Activated effector memory CD4-positive, alpha-beta T cell treated with Interleukin-2 at 50 U/mL for 16 hours (primary cell): ENCODE measurements at regions not wholly inside any gene's neighbourhood (a gene's known extent, or its start where the extent isn't known, plus 50 kb on each side); places are given as distances from the start of the nearest gene placed in this dataset.
"Not testable (repeated sequence)": the region's sequence is repeated elsewhere in the genome, so short reads cannot be mapped to it uniquely, and the experiment has no call there.

ENCODE experiments used
- DNase-seq: peaks from one replicate; pipeline ENCODE4 v3.0.0-alpha.2; 2020

DNA sequence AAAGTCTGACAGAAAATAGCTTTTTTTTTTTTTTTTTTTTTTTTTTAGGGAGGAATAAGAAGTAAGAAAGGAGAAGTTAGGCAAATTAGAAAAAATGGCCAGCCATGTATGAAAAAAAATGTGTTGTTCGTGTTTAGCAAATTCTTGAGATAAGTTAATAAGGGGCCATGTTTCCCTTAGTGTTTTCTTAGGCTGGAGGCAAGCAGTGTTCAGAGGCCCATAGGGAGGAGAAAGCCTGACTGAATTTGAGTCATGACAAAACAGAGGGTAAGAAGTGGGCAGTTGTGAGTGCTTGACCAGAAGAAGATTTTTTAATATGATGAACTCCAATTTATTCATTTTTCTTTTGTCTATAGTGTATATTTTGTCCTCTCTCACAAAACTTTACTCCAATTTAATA, 766.4 kb downstream of the FAM181B start:
- no peak for DNase-seq

DNA sequence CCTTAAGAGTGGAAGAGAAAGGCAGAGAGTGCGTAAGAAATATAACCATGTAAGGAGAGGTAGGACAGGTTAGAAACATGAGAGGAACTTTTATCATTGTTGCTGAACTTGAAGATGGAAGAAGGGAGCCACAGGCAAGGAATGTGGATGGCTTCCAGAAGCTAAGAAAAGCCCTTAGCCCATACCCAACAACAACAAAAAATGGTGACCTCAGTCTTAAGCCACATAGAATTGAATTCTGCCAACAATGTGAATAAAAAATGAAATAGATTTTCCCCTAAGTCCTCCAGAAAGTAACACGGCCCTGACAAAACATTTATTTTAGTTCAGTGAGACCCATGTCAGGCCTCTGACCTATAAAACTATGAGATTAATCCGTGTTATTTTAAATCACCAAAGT, 767.3 kb downstream of the FAM181B start:
- no peak for DNase-seq

DNA sequence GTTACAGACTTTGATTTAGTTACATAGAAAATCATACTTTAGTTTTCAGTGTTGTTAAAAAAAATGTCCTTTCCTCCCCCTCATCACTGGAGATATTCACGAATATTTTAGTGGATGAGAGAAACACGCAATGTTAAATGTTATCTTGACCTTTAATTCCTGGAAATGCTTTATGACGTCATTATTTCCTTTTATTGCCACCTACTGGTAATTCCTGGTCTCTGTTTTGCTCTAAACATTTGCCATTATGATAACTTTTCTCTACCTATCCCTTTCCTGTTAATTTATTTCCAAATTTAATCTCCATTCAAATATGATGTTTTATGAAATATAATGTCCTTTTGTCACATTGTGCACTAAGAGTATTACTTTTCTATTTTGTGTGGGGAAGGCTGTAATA, 770.6 kb downstream of the FAM181B start:
- no peak for DNase-seq

DNA sequence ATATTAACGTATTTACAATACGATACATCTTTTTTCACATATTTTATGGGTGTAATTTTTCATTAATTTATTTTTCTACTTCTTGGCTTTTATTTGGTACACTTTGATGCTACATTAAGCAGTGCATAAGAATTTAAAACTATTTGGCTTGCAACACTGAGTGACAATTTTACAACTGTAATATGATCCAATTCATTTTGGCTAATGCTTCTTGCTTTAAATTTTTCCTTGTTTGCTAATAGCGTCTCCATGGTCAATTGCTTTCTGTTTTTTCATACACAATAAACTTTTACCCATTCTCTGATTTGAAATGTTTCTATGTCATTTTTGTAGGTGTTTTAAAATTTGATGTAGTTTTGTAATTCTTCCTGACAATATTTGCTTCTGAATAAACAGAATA, 773.2 kb downstream of the FAM181B start:
- DNase-seq, result no peak

DNA sequence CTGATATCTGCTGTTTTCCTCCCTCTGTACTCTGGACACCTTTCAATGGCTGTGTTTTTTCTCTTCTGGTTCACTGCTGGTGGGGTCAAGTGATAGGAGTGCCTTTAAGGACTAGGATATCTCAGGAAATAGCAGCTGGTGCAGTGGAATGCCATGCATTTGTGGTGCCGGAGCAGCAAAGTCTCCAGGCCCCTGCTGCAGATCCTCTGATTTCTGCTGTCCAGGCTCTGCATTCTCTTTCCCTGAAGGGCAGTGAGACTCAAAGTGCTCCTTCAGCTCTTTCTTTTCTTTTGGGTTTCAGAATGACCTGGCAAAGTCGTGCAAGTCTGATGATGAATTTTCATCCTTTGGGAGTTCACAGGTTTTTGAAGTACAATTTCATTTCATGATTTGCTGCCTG, 774.3 kb downstream of the FAM181B start:
- no peak for DNase-seq

DNA sequence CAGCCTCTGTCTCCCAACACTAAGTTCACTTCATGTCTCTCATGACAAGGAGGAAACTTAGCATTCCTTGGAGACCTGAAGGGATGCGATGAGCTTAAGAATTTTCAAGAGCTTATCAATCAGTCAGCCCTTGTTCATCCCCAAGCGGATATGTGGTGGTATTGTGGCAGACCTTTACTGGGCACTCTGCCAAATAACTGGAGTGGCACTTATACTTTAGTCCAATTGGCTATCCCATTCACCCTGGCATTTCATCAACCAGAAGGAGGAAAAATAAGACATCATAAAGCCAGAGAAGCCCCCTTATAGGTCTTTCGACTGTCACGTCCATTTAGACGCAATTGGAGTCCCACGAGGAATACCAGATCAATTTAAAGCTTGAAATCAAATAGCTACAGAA, 779.4 kb downstream of the FAM181B start:
- not testable (repeated sequence) for DNase-seq

DNA sequence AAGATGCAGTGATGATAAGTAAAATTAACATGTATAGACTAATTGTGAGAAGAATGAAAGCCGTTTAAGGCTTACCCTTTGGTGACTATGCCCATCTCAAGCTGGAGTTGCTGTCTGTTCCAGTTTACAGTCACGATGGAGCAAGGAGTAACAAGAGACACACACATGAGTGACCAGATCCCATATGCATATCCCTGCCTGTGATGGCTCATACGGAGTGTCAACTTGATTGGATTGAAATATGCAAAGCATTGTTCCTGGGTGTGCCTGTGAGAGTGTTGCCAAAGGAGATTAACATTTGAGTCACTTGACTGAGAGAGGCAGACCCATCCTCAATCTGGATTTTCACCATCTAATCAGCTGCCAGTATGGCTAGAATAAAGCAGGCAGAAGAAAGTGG, 786.8 kb downstream of the FAM181B start:
- DNase-seq, result no peak

DNA sequence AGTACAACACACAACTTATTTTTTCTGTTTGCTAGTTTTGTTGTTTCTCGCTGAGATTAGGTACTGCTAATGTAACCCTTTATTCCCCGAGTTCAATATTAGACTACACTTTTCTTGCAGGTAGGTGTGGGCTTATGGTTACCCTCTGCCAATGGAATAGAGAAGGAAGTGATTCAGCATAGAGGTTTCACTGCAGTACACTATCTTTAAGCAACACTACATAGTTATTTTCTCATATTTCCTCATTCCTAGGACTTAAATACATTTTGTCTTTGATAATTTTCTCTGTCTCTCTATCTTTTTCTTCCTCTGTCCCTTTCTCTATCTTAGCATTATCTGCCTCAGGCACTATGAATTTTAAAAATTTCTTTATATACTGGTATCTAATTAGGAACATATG, 791.0 kb downstream of the FAM181B start:
- no peak for DNase-seq

DNA sequence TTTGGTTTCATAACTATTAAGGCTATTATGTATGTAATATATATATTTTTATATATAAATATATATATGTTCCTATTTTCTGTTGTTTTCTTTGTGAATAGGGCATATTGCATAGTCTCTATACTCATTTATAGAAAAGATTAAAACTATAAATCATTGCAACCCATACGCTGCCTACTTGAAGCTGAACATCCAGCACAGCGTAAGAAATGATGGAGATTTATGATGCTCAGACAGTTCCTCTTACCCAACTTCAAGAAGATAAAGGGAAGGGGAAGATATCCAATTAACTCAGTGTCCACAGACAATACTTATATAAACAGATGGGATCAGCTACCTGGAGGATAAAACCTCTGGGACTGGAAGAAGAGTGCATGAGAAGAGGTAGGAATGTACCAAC, 791.7 kb downstream of the FAM181B start:
- DNase-seq, result no peak

DNA sequence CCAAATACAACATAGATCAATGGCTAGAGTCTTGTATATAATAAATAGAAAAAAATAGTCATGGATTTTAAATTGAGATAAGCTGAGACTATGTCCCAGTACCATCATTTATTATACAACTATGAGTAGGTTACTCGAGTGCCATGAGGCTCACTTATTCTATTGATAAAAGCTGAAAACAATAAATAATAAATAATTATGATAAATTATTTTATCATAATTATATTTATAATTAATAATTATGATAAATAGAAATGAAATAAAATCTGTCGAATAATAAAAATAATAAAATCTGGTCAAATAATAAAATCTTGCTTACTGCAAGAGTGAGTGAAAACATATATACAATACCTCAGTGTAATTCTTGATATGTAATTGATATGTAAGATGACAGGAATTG, 801.4 kb downstream of the FAM181B start:
- no peak for DNase-seq

DNA sequence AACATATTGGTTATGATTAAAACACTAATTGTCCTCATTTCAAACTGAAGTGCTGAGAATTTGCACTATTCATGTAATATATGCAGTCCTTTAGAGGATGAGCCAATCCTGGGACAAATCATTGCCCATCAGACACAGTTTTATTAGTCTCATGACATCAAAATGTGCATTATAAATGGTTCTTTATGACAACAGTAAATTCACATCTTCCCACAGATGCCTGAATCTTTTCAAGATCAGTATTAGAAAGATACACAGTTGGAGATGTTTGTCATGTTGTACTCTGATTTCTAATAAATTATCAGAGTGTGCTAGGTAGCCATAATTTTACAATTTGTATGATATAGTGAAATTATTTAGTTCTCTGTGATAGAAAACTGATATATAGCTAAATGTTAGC, 813.5 kb downstream of the FAM181B start:
- no peak for DNase-seq

DNA sequence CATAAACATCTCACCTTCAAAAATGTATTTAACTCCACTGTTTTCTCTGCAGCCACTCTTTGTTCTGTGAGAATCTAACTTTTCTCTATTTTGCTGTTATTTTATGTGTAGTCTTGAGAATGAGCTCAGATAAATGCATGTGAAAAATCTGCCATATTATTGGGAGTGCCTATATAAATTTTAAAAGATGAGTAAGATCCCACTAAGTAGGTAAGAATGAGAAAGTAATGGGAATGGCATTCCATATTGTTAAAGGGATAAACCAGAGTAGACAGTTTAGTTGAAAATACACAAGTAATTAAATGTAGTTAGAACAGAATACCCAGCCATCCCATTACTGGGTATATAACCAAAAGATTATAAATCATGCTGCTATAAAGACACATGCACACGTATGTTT, 817.2 kb downstream of the FAM181B start:
- DNase-seq, result no peak

DNA sequence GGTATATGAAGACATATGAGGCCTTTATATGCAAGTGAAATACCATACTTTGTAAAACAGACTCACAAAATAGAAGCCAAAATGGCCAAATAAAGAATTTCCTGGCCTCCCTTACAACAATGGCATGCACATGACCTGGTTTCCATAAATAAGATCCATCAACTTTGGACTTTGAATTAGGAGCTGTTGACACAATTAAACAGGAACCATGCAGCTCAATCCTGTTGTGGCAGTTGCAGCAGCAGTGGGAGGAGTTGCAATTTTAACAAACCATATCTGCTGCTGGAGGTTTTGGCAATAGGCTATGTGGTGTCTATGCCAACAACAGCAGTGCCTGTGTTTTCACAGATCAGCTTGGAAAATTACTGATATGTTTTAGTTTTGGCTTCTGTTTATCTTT, 818.6 kb downstream of the FAM181B start:
- no peak for DNase-seq

DNA sequence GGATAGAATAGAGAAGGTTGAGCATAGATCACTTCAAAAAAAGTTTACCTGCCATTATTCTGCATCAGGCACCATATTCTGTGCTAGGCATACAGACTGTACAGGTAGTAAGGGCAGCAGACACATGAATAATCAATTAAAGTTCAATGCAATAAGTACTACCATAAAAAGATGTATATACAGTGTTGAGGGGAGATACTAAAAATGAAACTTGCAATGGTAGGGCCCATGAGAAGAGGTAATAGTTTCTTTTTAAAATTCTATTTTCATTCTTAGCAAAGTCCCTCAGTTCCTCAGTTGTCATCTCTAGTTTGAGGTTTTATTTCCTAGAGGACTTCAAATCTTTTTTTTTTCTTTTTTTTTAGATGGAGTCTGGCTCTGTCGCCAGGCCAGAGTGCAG, 819.9 kb downstream of the FAM181B start:
- no peak for DNase-seq

DNA sequence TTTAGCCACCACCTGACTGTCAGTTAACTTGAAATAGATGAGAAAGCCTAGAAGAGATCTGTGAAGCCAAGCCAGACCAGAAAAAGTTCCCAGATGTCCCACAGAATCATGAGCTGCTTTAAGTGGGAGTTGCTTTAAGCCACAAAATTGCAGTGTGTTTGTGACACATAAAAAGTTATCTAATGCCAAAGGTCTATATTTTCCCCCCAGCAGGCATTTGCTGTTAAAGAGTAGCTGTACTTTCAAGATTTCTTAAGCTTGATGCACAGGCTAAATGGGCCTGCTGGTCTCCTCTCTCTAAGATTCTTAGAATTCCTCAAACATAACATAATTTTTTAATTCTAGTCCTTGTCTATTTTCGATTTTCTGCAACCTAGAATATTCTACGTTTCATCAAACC, 825.7 kb downstream of the FAM181B start:
- no peak for DNase-seq

DNA sequence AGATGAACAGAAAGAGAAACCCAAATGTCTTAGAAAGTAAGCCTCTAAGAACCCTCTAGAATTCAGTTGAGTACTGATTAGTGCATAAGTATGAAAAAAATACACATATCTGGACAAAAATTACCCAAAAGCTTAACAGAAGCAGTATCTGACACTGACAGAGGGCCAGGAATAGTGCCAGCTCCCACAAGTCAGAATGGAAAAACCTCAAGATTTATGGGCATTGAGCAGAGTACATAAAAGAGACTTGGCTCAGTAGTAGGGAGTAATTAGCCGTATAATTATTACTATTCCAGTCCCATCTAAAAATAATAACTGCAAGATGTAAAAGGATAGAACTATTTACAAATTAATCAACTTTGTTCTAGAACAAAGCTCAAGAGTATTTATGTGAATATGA, 834.5 kb downstream of the FAM181B start:
- no peak for DNase-seq

DNA sequence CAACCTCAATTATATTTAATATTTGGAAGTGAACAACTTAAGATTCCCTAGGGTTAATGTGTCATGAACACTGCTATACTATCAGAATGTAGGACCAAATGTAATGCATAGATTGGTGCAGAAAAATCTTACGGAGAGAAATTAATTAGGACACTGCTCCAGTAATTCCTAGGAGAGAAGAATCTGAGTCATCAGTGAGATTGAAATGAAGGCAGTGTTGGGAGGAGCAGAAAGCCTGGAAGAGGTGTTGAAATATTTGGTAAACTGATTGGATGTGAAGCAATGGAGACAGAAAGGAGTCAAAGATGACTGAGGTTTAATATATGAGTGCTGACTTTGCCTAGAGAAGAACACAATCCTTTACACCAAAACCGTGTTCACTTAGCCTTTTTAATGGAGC, 836.0 kb downstream of the FAM181B start:
- no peak for DNase-seq

DNA sequence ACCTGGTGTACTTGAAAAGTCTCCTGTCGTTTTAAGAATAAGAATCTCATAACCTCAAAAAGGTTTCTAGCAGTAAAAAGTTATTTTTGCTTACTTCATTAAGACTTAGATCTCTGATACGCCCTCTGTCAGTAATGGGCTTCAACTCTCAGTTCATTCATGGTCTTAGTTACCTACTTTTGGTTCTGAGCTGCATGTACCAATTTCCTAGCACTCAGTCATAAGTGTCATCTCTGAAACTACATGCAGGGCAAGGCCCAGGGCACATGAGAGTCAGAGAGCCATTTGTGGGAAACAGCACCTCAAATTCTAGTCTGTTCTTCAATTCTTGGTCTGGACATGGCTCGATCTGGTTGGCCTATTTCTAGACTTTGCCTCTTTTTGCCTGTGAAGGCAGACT, 838.4 kb downstream of the FAM181B start:
- DNase-seq, result no peak

DNA sequence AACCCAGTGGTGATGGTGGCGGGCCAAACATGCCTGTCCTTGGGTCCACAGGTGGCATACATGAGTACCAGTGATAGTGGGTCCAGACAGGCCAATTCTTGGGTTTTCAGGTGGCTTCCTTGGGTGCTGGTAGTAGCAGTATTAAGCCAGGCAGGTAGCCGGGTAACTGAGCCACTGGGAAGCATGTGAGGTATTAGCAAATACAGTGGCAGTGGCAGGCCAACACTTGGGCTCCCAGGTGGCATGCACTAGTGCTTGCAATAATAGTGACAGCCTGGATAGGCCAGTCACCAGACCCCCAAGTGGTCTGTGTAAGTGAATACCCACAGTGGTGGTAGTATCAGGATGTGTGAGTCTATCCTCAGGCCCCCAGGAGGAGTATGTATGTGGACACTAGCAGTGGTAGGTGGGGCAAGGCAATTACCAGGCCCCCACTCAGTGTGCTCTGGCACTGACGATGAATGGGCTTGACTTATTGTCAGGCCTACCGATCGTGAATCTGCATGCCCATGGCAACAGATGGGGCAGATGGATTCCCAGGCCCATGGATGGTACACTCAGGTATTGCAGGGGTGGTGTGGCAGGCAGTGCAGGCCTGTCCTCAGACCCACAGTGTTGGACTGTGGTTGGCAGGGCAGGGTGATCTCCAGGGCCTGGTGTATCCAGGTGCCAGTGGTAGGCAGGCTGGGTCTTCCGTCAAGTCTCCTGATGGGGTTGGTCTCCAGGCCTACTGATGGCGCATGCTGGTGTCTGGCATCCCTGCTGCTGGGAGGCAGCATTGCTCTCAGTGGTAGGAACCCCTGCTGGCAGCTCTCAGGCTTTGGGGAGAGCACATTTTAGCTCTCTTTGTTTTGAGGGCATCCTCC, 840.7 kb downstream of the FAM181B start:
- no peak for DNase-seq

DNA sequence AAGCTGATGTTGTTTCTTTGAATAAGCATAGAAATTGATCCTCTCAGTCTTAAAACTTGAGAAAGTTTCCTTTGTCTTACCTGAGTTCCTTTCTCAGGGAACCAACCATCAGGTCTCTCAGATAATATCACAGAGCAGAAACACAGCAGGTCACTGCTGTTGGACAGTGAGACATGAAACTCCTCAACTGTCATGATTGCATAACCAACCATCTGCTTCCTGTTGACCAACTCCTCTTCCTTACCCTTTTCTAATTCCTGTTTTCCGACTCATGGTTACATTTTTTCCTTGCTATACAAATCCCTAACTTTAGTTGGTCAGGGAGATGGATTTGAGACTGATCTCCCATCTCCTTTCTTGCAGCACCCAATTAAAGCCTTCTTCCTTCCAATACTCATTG, 845.3 kb downstream of the FAM181B start:
- DNase-seq, result no peak

DNA sequence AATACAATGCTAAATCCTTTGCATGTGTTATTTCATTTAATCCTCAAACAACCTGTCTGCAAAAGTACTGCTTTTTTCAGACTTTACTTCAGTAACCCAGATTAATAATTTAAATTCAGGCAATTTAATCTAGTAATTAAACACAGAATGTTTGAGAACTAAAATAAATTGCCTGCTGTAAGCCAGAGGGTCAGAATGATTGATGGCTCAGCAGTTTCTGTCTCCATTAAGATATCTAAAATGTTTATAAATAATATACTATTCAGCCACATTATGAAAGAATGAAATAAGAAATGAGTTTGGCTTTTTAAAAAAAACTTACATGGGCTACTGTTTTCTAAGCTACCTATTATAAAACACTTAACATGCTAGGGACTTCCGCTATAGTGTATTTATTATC, 846.0 kb downstream of the FAM181B start:
- no peak for DNase-seq

DNA sequence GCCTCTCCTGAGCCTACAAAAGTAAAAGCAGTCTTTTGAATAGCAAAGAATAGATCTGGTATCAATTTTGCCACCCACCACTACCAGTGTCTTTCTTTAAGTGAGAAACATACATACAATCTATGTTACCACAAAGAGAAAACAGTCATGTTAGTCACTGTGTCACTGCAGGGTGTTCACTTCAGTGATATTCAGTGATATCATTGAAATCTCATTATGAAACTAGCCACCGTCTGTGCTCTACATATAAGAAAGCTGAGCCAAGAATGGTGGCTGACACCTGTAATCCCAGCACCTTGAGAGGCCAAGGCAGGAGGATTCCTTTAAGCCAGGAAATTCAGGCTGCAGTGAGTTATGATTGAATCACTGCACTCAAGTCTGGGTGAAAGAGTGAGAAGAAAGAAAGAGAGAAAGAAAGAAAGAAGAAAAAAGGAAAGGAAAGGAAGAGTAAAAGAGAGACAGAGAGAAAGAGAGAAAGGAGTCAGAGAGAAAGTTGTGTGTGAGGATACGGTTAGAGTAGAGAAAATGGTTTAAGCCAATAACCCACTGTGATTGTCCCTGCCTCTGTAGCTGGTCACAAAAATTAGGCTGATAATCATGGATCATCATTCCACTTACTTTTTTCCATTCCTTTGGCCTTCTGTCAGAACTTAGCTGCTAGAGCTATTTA, 847.1 kb downstream of the FAM181B start:
- DNase-seq, result no peak

DNA sequence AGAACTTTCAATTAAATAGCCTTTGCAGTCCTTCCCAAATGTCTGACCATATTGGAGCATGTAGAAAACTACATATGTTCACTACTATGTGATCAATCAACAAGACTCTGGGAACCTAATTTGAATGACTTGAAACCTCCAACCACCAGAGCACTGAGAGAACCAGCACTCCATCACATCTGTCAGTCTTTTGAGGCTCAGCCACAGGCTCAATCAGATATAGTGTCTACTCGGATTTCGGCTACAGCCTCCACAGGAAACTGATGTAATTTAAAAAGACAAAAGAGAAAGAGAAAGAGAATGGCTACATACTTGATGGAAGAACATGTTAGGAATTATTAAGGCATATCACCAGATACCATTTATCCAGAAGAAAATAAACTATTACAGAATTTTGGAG, 859.0 kb downstream of the FAM181B start:
- DNase-seq, result no peak

DNA sequence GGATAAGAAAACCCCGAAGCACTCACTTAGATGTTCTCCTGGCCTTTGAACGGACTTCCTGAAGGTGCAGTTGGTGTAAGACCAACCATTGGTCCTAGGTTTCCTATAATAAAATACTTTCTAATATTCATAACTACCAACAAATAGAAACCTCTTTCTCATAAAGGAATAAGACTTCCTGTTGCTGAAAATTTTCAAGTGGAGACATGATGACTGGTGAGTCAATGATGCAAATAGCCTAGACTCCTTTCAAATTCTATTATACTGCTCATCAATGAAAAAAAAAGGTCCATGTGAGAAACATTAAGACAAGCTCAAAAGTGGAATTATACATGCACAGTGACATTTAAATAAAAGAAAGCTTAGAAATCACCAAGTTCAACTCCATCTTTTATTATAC, 862.8 kb downstream of the FAM181B start:
- no peak for DNase-seq

DNA sequence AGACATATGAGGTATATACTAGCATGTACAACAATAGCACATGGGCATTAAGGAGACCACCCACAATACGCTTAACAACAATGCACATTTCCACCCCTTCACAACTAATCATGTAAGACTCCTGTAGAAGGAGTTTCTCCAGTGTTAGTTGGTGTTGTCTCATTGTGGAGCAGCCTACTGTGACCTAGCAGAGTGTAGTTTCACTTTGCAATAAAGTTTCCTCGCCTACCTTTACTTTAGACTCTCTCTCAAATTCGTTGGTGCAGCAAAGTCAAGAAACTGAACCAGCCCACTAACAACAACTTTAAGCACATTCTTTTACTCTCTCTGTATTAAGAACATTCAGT, 863.6 kb downstream of the FAM181B start:
- no peak for DNase-seq
